Activated gamma-delta T cell treated with anti-CD3 and anti-CD28 coated beads, Interleukin-2, amount 50 U/mL, for 16 hours (primary cell): ENCODE measurements at regions not wholly inside any gene's neighbourhood (a gene's known extent, or its start where the extent isn't known, plus 50 kb on each side); places are given as distances from the start of the nearest gene placed in this dataset.
"Not testable (repeated sequence)": the region's sequence is repeated elsewhere in the genome, so short reads cannot be mapped to it uniquely, and the experiment has no call there.

ENCODE experiments used
- DNase-seq: peaks from one replicate; pipeline ENCODE4 v3.0.0-alpha.2; 2020; ENCODE audit warnings: low read depth

- DNase-seq: no peak
Observed at GRCh38 chr3:101996832-101997231, 147.5 kb downstream of the NFKBIZ start.

GRCh38 chr3:101998256-101998926 is 149.1 kb downstream of the NFKBIZ start:
- DNase-seq: no peak

- no peak for DNase-seq
Observed at GRCh38 chr3:101999177-101999779, 150.0 kb downstream of the NFKBIZ start.

- DNase-seq: no peak
Observed at GRCh38 chr3:102000620-102001209, 151.4 kb downstream of the NFKBIZ start.

GRCh38 chr3:102002056-102002455 is 152.7 kb downstream of the NFKBIZ start:
- no peak for DNase-seq

GRCh38 chr3:102004561-102004960 is 155.2 kb downstream of the NFKBIZ start:
- no peak for DNase-seq

GRCh38 chr3:102005551-102005950 is 156.2 kb downstream of the NFKBIZ start:
- no peak for DNase-seq

GRCh38 chr3:102006812-102007485 is 157.6 kb downstream of the NFKBIZ start:
- DNase-seq: no peak

GRCh38 chr3:102008436-102008835 is 159.1 kb downstream of the NFKBIZ start:
- DNase-seq: not testable (repeated sequence)

GRCh38 chr3:102016417-102016816 is 167.1 kb downstream of the NFKBIZ start:
- no peak for DNase-seq

- no peak for DNase-seq
Observed at GRCh38 chr3:102017784-102018183, 168.5 kb downstream of the NFKBIZ start.

- no peak for DNase-seq
Observed at GRCh38 chr3:102018551-102018950, 169.2 kb downstream of the NFKBIZ start.

GRCh38 chr3:102020735-102021134 is 171.4 kb downstream of the NFKBIZ start:
- DNase-seq: no peak

- DNase-seq: no peak
Observed at GRCh38 chr3:102024270-102024904, 175.1 kb downstream of the NFKBIZ start.

GRCh38 chr3:102025606-102026270 is 176.4 kb downstream of the NFKBIZ start:
- no peak for DNase-seq

- DNase-seq: no peak
Observed at GRCh38 chr3:102026656-102027055, 177.3 kb downstream of the NFKBIZ start.

- no peak for DNase-seq
Observed at GRCh38 chr3:102030661-102031060, 181.3 kb downstream of the NFKBIZ start.

GRCh38 chr3:102031834-102032233 is 182.5 kb downstream of the NFKBIZ start:
- DNase-seq: no peak

GRCh38 chr3:102032491-102033383 is 183.4 kb downstream of the NFKBIZ start:
- no peak for DNase-seq

GRCh38 chr3:102034639-102035451 is 185.5 kb downstream of the NFKBIZ start:
- DNase-seq: no peak
